Mesothelial cell of epicardium (in vitro differentiated cells): ENCODE measurements at regions not wholly inside any gene's neighbourhood (a gene's known extent, or its start where the extent isn't known, plus 50 kb on each side); places are given as distances from the start of the nearest gene placed in this dataset.

Source experiments
- DNase-seq, 2 experiments: peaks; one replicate each; pipeline ENCODE4 v3.0.0; 2021; ENCODE audit warnings: low spot score in 2 of 2; ENCODE audit not compliant: unreplicated experiment in 2 of 2
- H3K27ac Mint-ChIP-seq: 2 replicates; pipeline ENCODE4 v1.8.0; 2021; ENCODE audit warnings: mixed read lengths
- H3K27me3 Mint-ChIP-seq: 2 replicates; pipeline ENCODE4 v1.8.0; 2021; ENCODE audit warnings: low read depth, mixed read lengths
- H3K36me3 Mint-ChIP-seq: 2 replicates; pipeline ENCODE4 v1.8.0; 2021; ENCODE audit warnings: mixed read lengths
- H3K4me1 Mint-ChIP-seq: 2 replicates; pipeline ENCODE4 v1.8.0; 2021; ENCODE audit warnings: mixed read lengths
- H3K4me3 Mint-ChIP-seq: 2 replicates; pipeline ENCODE4 v1.8.0; 2021; ENCODE audit warnings: mild to moderate bottlenecking, moderate library complexity, mixed read lengths
- H3K9me3 Mint-ChIP-seq: 2 replicates; pipeline ENCODE4 v1.8.0; 2021; ENCODE audit warnings: mixed read lengths
- CTCF ChIP-seq: fragments of 200-600 bp; sonication (generic); IDR thresholded peaks from one replicate; pipeline ENCODE4 v1.5.0; 2021; ENCODE audit warnings: antibody characterized with exemption; ENCODE audit not compliant: unreplicated experiment

- no peak for DNase-seq
- Mint-ChIP-seq H3K27me3 (no peaks in the 10 kb centered on the region), H3K36me3 (no peaks in the 10 kb centered on the region), H3K4me1 (peaks cover 64% of the 10 kb centered on the region), H3K9me3 (no peaks in the 10 kb centered on the region), H3K4me3 (no peak overlapping the region), H3K27ac (peak overlapping the region; percentile 70)
- no peak for TF ChIP-seq CTCF
Observed at GRCh38 chr2:8625399-8626300, 56.2 kb upstream of the ID2 start.

GRCh38 chr2:8626572-8626971, 55.3 kb upstream of the ID2 start:
- Mint-ChIP-seq H3K9me3 (no peaks in the 10 kb centered on the region), H3K4me1 (peaks cover 55% of the 10 kb centered on the region), H3K27ac (peak overlapping the region; percentile 70), H3K27me3 (no peaks in the 10 kb centered on the region), H3K4me3 (no peak overlapping the region), H3K36me3 (no peaks in the 10 kb centered on the region)
- DNase-seq: no peak
- TF ChIP-seq CTCF: no peak

- peaks cover 53% of the 10 kb centered on the region for H3K4me1 Mint-ChIP-seq
- H3K9me3 Mint-ChIP-seq: no peaks in the 10 kb centered on the region
- no peak for DNase-seq
- no peak for TF ChIP-seq CTCF
- H3K27me3 Mint-ChIP-seq: no peaks in the 10 kb centered on the region
- no peak overlapping the region for H3K4me3 Mint-ChIP-seq
- H3K36me3 Mint-ChIP-seq: no peaks in the 10 kb centered on the region
- H3K27ac Mint-ChIP-seq: peak overlapping the region; percentile 70
Observed at GRCh38 chr2:8627019-8627691, 54.7 kb upstream of the ID2 start.

GRCh38 chr2:8627692-8628085, 54.2 kb upstream of the ID2 start:
- no peaks in the 10 kb centered on the region for H3K9me3 Mint-ChIP-seq
- H3K27me3 Mint-ChIP-seq: no peaks in the 10 kb centered on the region
- no peak for DNase-seq
- no peak overlapping the region for H3K27ac Mint-ChIP-seq
- TF ChIP-seq CTCF: no peak
- no peaks in the 10 kb centered on the region for H3K36me3 Mint-ChIP-seq
- peaks cover 48% of the 10 kb centered on the region for H3K4me1 Mint-ChIP-seq
- H3K4me3 Mint-ChIP-seq: no peak overlapping the region

- Mint-ChIP-seq H3K36me3 (no peaks in the 10 kb centered on the region), H3K27ac (peak overlapping the region; percentile 59), H3K9me3 (no peaks in the 10 kb centered on the region), H3K27me3 (no peaks in the 10 kb centered on the region), H3K4me1 (peaks cover 42% of the 10 kb centered on the region), H3K4me3 (no peak overlapping the region)
- DNase-seq: no peak
- TF ChIP-seq CTCF: no peak
Observed at GRCh38 chr2:8628179-8628865, 53.5 kb upstream of the ID2 start.
